ENCODE measurements at regions not wholly inside any gene's neighbourhood (a gene's known extent, or its start where the extent isn't known, plus 50 kb on each side); places are given as distances from the start of the nearest gene placed in this dataset.

DNA sequence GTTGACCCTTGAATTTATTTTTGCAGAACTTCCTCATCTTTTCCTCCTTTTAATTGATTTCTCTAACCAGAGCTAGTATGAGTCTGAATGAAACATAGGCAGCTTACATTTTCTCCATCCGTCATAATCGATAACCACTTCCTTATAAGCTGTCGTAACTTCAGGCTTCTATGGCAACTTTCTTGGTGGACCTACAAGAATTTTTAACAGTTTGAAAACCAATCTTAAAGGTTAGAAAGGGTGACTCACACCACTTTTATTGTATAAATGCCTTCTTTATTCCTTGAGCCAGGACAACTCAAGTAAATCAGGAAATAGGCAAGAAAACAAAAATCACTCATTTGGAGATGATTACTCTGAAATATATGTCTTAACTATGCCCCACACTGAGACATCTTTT lies 105.7 kb upstream of the KL start:
- 86% methylated on average over 3 of the region's 3 CpGs for WGBS
- Histone ChIP-seq H3K36me3 (no peaks in the 10 kb centered on the region), H3K4me3 (no peak overlapping the region), H3K4me1 (replicated peaks) (no peaks in the 10 kb centered on the region), H3K9me3 (no peaks in the 10 kb centered on the region), H3K27me3 (replicated peaks; ENCODE audit: insufficient read depth) (no peaks in the 10 kb centered on the region), H3K27ac (no peak overlapping the region)
- intact Hi-C loops (cut with DNase I), result no loop called here
- TF ChIP-seq CTCF (IDR thresholded peaks at IDR 0.05) (no peak), POLR2A (IDR thresholded peaks at IDR 0.05) (no peak), POLR2AphosphoS5 (IDR thresholded peaks at IDR 0.05) (no peak)
- no peak for DNase-seq (ENCODE audit: low spot score)

GRCh38 chr13:32911506-32911905 lies 104.7 kb upstream of the KL start:
- Histone ChIP-seq H3K27me3 (replicated peaks; ENCODE audit: insufficient read depth) (no peaks in the 10 kb centered on the region), H3K4me1 (replicated peaks) (no peaks in the 10 kb centered on the region), H3K9me3 (no peaks in the 10 kb centered on the region), H3K4me3 (no peak overlapping the region), H3K27ac (no peak overlapping the region), H3K36me3 (no peaks in the 10 kb centered on the region)
- intact Hi-C loops (cut with DNase I), result no loop called here
- 88% methylated on average over 2 of the region's 2 CpGs for WGBS
- DNase-seq (ENCODE audit: low spot score), result peak; percentile 43
- peak; percentile 36 for TF ChIP-seq POLR2AphosphoS5 (IDR thresholded peaks at IDR 0.05)
- no peak for TF ChIP-seq POLR2A (IDR thresholded peaks at IDR 0.05)
- TF ChIP-seq CTCF (IDR thresholded peaks at IDR 0.05), result peak in 3 of 4 experiments; percentile 29 to 58 (median 39)

DNA sequence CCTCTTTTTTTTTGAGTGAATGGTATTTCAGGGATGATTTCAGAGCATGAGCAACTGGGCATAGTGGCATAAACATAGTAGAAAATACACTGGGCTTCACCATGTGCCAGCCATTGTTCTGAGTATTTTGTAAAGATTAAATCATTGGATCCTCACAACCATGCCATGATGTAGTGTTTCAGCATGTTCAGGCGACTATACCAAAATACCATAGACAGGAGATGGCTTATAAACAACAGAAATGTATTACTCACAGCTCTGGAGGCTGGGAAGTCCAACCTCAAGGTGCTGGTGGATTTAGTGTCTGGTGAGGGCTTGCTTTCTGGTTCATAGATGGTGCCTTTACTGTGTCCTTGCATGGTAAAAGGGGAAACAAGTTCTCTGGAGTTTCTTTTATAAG lies 101.5 kb upstream of the KL start:
- no peak for TF ChIP-seq POLR2AphosphoS5 (IDR thresholded peaks at IDR 0.05)
- no peak for TF ChIP-seq POLR2A (IDR thresholded peaks at IDR 0.05)
- TF ChIP-seq CTCF (IDR thresholded peaks at IDR 0.05), result no peak

DNA sequence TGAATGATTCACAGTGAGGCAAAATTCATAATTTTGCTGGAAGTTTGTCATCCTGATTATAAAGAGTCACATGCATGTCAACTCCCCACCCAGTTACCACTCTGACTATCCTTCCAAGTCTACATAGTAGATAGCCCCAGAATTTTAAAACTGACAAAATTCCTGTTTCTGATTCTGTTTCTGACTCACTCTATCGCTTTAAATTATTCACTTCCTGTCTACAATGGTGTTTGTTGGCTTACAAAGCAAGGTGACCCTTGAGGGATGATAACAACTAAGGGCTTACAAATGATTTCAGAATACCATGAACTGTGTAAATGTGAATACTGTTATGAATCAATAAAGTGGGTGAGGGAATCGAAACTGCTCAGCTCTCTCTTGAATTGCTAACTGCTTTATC lies 98.7 kb upstream of the KL start:
- WGBS, result 94% methylated on average over 2 of the region's 2 CpGs
- intact Hi-C loops (cut with DNase I), result no loop called here
- no peak for DNase-seq (ENCODE audit: low spot score)
- H3K36me3 ChIP-seq, result no peaks in the 10 kb centered on the region
- H3K4me3 ChIP-seq, result no peak overlapping the region
- TF ChIP-seq CTCF (IDR thresholded peaks at IDR 0.05) (no peak), POLR2A (IDR thresholded peaks at IDR 0.05) (no peak), POLR2AphosphoS5 (IDR thresholded peaks at IDR 0.05) (no peak)
- no peaks in the 10 kb centered on the region for H3K27me3 ChIP-seq (replicated peaks; ENCODE audit: insufficient read depth)
- no peak overlapping the region for H3K27ac ChIP-seq
- H3K9me3 ChIP-seq, result no peaks in the 10 kb centered on the region
- no peaks in the 10 kb centered on the region for H3K4me1 ChIP-seq (replicated peaks)

More for the DNA sequence above, 101.5 kb upstream of the KL start:
- WGBS, result 44% methylated on average over 1 of the region's 1 CpG
- intact Hi-C loops (cut with DNase I), result no loop called here
- no peaks in the 10 kb centered on the region for H3K36me3 ChIP-seq
- H3K27ac ChIP-seq, result no peak overlapping the region
- no peaks in the 10 kb centered on the region for H3K27me3 ChIP-seq (replicated peaks; ENCODE audit: insufficient read depth)
- H3K4me1 ChIP-seq (replicated peaks), result no peaks in the 10 kb centered on the region
- no peak for DNase-seq (ENCODE audit: low spot score)
- no peak overlapping the region for H3K4me3 ChIP-seq
- no peaks in the 10 kb centered on the region for H3K9me3 ChIP-seq

GRCh38 chr13:32923725-32924124 lies 92.5 kb upstream of the KL start:
- WGBS, result 100% methylated on average over 1 of the region's 1 CpG
- no peak for DNase-seq (ENCODE audit: low spot score)
- intact Hi-C loops (cut with DNase I), result no loop called here

More at GRCh38 chr13:32923725-32924124, 92.5 kb upstream of the KL start:
- Histone ChIP-seq H3K27ac (no peak overlapping the region), H3K9me3 (no peaks in the 10 kb centered on the region), H3K27me3 (replicated peaks; ENCODE audit: insufficient read depth) (no peaks in the 10 kb centered on the region), H3K4me3 (no peak overlapping the region), H3K4me1 (replicated peaks) (no peaks in the 10 kb centered on the region), H3K36me3 (no peaks in the 10 kb centered on the region)
- no peak for TF ChIP-seq POLR2A (IDR thresholded peaks at IDR 0.05)
- TF ChIP-seq POLR2AphosphoS5 (IDR thresholded peaks at IDR 0.05), result no peak
- TF ChIP-seq CTCF (IDR thresholded peaks at IDR 0.05), result no peak

Data from prostate gland (tissue), 2 donors.